ENCODE measurements at regions not wholly inside any gene's neighbourhood (a gene's known extent, or its start where the extent isn't known, plus 50 kb on each side); places are given as distances from the start of the nearest gene placed in this dataset.
A peak's percentile ranks its signal among the peaks of the same experiment; 100 is the strongest.

- intact Hi-C loops (cut with micrococcal nuclease), result no loop called here
- Histone ChIP-seq H3K4me2 (replicated peaks; ENCODE audit: extremely low read depth, low read length, poor library complexity, severe bottlenecking) (no peak overlapping the region), H3K9ac (ENCODE audit: insufficient read depth, low read length, poor library complexity, severe bottlenecking) (no peak overlapping the region), H3K4me1 (ENCODE audit: control insufficient read depth in 1 of 2, insufficient read depth in 2 of 2, low read length in 2 of 2) (no peaks in the 10 kb centered on the region), H3K4me3 (replicated peaks in 1 of 3; ENCODE audit: low read depth in 2 of 3, low read length in 3 of 3) (no peak overlapping the region), H4K20me1 (ENCODE audit: insufficient read depth, low read length) (no peaks in the 10 kb centered on the region), H3K79me2 (ENCODE audit: insufficient read depth, low read length) (no peaks in the 10 kb centered on the region), H3K36me3 (replicated peaks in 1 of 2; ENCODE audit: control insufficient read depth in 1 of 2, insufficient read depth in 2 of 2, low read length in 2 of 2) (no peaks in the 10 kb centered on the region), H3K9me3 (replicated peaks in 1 of 2; ENCODE audit: control insufficient read depth in 1 of 2, insufficient read depth in 1 of 2, low read length in 2 of 2) (no peaks in the 10 kb centered on the region), H2AFZ (ENCODE audit: insufficient read depth, low read depth, low read length, poor library complexity, severe bottlenecking) (peak overlapping the region; percentile 8), H3K27ac (ENCODE audit: low read depth in 1 of 2, low read length in 2 of 2) (no peak overlapping the region), H3K27me3 (ENCODE audit: control insufficient read depth in 2 of 2, insufficient read depth in 2 of 2, low read length in 2 of 2) (no peaks in the 10 kb centered on the region)
- H3K27me3 Mint-ChIP-seq (ENCODE audit: low read depth in 3 of 3), result no peaks in the 10 kb centered on the region
- peaks cover 6% of the 10 kb centered on the region for H3K4me1 Mint-ChIP-seq
- no peak for DNase-seq
- no peak for TF ChIP-seq CTCF (IDR thresholded peaks at IDR 0.05)
- H3K27ac Mint-ChIP-seq, result no peak overlapping the region
- H3K9me3 Mint-ChIP-seq, result peaks cover 0 to 9% (median 2%) of the 10 kb centered on the region in 7 donors
- 100% methylated on average over 2 of the region's 3 CpGs for WGBS (ENCODE audit: insufficient coverage)
- H3K36me3 Mint-ChIP-seq, result no peaks in the 10 kb centered on the region
- no peak overlapping the region for H3K4me3 Mint-ChIP-seq
Measured at GRCh38 chr2:160683206-160683605, 189.6 kb upstream of the RBMS1 start.

- Mint-ChIP-seq H3K9me3 (peaks cover 0 to 4% (median under 1%) of the 10 kb centered on the region in 7 donors), H3K4me3 (no peak overlapping the region), H3K4me1 (peaks cover 6% of the 10 kb centered on the region), H3K27ac (no peak overlapping the region), H3K36me3 (no peaks in the 10 kb centered on the region), H3K27me3 (ENCODE audit: low read depth in 3 of 3) (no peaks in the 10 kb centered on the region)
- H3K9me3 ChIP-seq (replicated peaks in 1 of 2; ENCODE audit: control insufficient read depth in 1 of 2, insufficient read depth in 1 of 2, low read length in 2 of 2), result no peaks in the 10 kb centered on the region
- no peak overlapping the region for H3K4me3 ChIP-seq (replicated peaks in 1 of 3; ENCODE audit: low read depth in 2 of 3, low read length in 3 of 3)
- no peaks in the 10 kb centered on the region for H3K36me3 ChIP-seq (replicated peaks in 1 of 2; ENCODE audit: control insufficient read depth in 1 of 2, insufficient read depth in 2 of 2, low read length in 2 of 2)
- no peaks in the 10 kb centered on the region for H3K27me3 ChIP-seq (ENCODE audit: control insufficient read depth in 2 of 2, insufficient read depth in 2 of 2, low read length in 2 of 2)
- no peaks in the 10 kb centered on the region for H3K79me2 ChIP-seq (ENCODE audit: insufficient read depth, low read length)
- no peak overlapping the region for H3K4me2 ChIP-seq (replicated peaks; ENCODE audit: extremely low read depth, low read length, poor library complexity, severe bottlenecking)
- H4K20me1 ChIP-seq (ENCODE audit: insufficient read depth, low read length), result no peaks in the 10 kb centered on the region
- H3K4me1 ChIP-seq (ENCODE audit: control insufficient read depth in 1 of 2, insufficient read depth in 2 of 2, low read length in 2 of 2), result no peaks in the 10 kb centered on the region
- WGBS (ENCODE audit: insufficient coverage), result 87% methylated on average over 7 of the region's 7 CpGs
- no peak overlapping the region for H3K9ac ChIP-seq (ENCODE audit: insufficient read depth, low read length, poor library complexity, severe bottlenecking)
- DNase-seq, result no peak
- TF ChIP-seq CTCF (IDR thresholded peaks at IDR 0.05), result no peak
- intact Hi-C loops (cut with micrococcal nuclease), result no loop called here
- H2AFZ ChIP-seq (ENCODE audit: insufficient read depth, low read depth, low read length, poor library complexity, severe bottlenecking), result no peak overlapping the region
- H3K27ac ChIP-seq (ENCODE audit: low read depth in 1 of 2, low read length in 2 of 2), result no peak overlapping the region
Measured at GRCh38 chr2:160687629-160688028, 194.0 kb upstream of the RBMS1 start.

Measured in CD14-positive monocyte (primary cell).